Tibial artery (tissue), 4 donors: ENCODE measurements at regions not wholly inside any gene's neighbourhood (a gene's known extent, or its start where the extent isn't known, plus 50 kb on each side); places are given as distances from the start of the nearest gene placed in this dataset.

Source experiments
- DNase-seq, 2 donors: peaks; one replicate each; pipeline ENCODE4 v3.0.0-alpha.2; 2019
- H3K27ac ChIP-seq, 2 donors: fragments of 200-600 bp; sonication (generic) in 1 of 2; 1 replicate in 1 of 2; 2 replicates in 1 of 2; pipeline ENCODE4 v1.5.1; 2018 to 2019; ENCODE audit warnings: mild to moderate bottlenecking in 1 of 2
- H3K27me3 ChIP-seq, 2 donors: fragments of 200-600 bp; sonication (generic) in 1 of 2; one replicate each; pipeline versions ENCODE4 v1.5.1 to v1.6.0; 2016 to 2019
- H3K36me3 ChIP-seq, 3 donors: fragments of 200-600 bp; sonication (generic) in 2 of 3; one replicate each; pipeline ENCODE4 v1.5.1; 2016 to 2019; ENCODE audit warnings: mild to moderate bottlenecking in 2 of 3
- H3K4me1 ChIP-seq, 4 donors: fragments of 200-600 bp; sonication (generic) in 2 of 4; 1 replicate in 3 of 4; 2 replicates in 1 of 4; pipeline ENCODE4 v1.5.1; 2016 to 2019
- H3K4me3 ChIP-seq, 2 donors: fragments of 200-600 bp; sonication (generic) in 1 of 2; 1 replicate in 1 of 2; 2 replicates in 1 of 2; pipeline ENCODE4 v1.5.1; 2018 to 2019; ENCODE audit warnings: mild to moderate bottlenecking in 2 of 2
- H3K9me3 ChIP-seq, 3 donors: fragments of 200-600 bp; sonication (generic) in 1 of 3; one replicate each; pipeline ENCODE4 v1.5.1; 2016 to 2019
- CTCF ChIP-seq, 2 experiments: fragments of 200-600 bp in 1 of 2; fragments of 450-650 bp in 1 of 2; IDR thresholded peaks; one replicate each; pipeline ENCODE4 v1.5.1; 2017 to 2019; ENCODE audit warnings: antibody characterized with exemption in 2 of 2, mild to moderate bottlenecking in 1 of 2, moderate library complexity in 1 of 2
- intact Hi-C: fragments of 100-400 bp; cut with DNase I; formaldehyde crosslinking; loops from one replicate; pipeline ENCODE4 v1.15.0; 2023; ENCODE audit warnings: low total_unique reads

- Histone ChIP-seq H3K4me1 (no peaks in the 10 kb centered on the region), H3K4me3 (no peak overlapping the region), H3K27me3 (no peaks in the 10 kb centered on the region), H3K9me3 (peaks cover 0 to 3% (median 0%) of the 10 kb centered on the region in 3 donors), H3K36me3 (no peaks in the 10 kb centered on the region), H3K27ac (no peak overlapping the region)
- DNase-seq = no peak
- intact Hi-C loops = no loop called here
- TF ChIP-seq CTCF (IDR thresholded peaks at IDR 0.05) = no peak
These were observed 759.9 kb upstream of the FLRT2 start for GRCh38 chr14:84770030-84770429.

- DNase-seq = no peak
- intact Hi-C loops = no loop called here
- no peaks in the 10 kb centered on the region for H3K4me1 ChIP-seq
- no peak overlapping the region for H3K27ac ChIP-seq
- H3K36me3 ChIP-seq = no peaks in the 10 kb centered on the region
- no peaks in the 10 kb centered on the region for H3K9me3 ChIP-seq
- no peak overlapping the region for H3K4me3 ChIP-seq
- no peaks in the 10 kb centered on the region for H3K27me3 ChIP-seq
- TF ChIP-seq CTCF (IDR thresholded peaks at IDR 0.05) = no peak
These were observed 752.6 kb upstream of the FLRT2 start for GRCh38 chr14:84777356-84777755.

GRCh38 chr14:84782902-84783301 is 747.0 kb upstream of the FLRT2 start:
- intact Hi-C loops = no loop called here
- no peak overlapping the region for H3K4me3 ChIP-seq
- no peak for DNase-seq
- no peaks in the 10 kb centered on the region for H3K4me1 ChIP-seq
- no peak overlapping the region for H3K27ac ChIP-seq
- no peak for TF ChIP-seq CTCF (IDR thresholded peaks at IDR 0.05)
- no peaks in the 10 kb centered on the region for H3K9me3 ChIP-seq
- no peaks in the 10 kb centered on the region for H3K36me3 ChIP-seq
- no peaks in the 10 kb centered on the region for H3K27me3 ChIP-seq

GRCh38 chr14:84783511-84783910 is 746.4 kb upstream of the FLRT2 start:
- Histone ChIP-seq H3K36me3 (no peaks in the 10 kb centered on the region), H3K9me3 (no peaks in the 10 kb centered on the region), H3K27ac (no peak overlapping the region), H3K4me3 (no peak overlapping the region), H3K27me3 (no peaks in the 10 kb centered on the region), H3K4me1 (no peaks in the 10 kb centered on the region)
- TF ChIP-seq CTCF (IDR thresholded peaks at IDR 0.05) = no peak
- no peak for DNase-seq
- intact Hi-C loops = no loop called here

- Histone ChIP-seq H3K4me3 (no peak overlapping the region), H3K27me3 (no peaks in the 10 kb centered on the region), H3K9me3 (no peaks in the 10 kb centered on the region), H3K4me1 (no peaks in the 10 kb centered on the region), H3K27ac (no peak overlapping the region), H3K36me3 (no peaks in the 10 kb centered on the region)
- DNase-seq = no peak
- TF ChIP-seq CTCF (IDR thresholded peaks at IDR 0.05) = no peak
- intact Hi-C loops = no loop called here
These were observed 743.9 kb upstream of the FLRT2 start for GRCh38 chr14:84785996-84786395.

- no peak for DNase-seq
- Histone ChIP-seq H3K27ac (no peak overlapping the region), H3K36me3 (no peaks in the 10 kb centered on the region), H3K4me3 (no peak overlapping the region), H3K9me3 (no peaks in the 10 kb centered on the region), H3K27me3 (no peaks in the 10 kb centered on the region), H3K4me1 (no peaks in the 10 kb centered on the region)
- TF ChIP-seq CTCF (IDR thresholded peaks at IDR 0.05) = no peak
- intact Hi-C loops = no loop called here
These were observed 740.9 kb upstream of the FLRT2 start for GRCh38 chr14:84789012-84789411.
